Coronary artery (tissue), 2 donors: ENCODE measurements at regions not wholly inside any gene's neighbourhood (a gene's known extent, or its start where the extent isn't known, plus 50 kb on each side); places are given as distances from the start of the nearest gene placed in this dataset.

Experiments
- DNase-seq: peaks from one replicate; pipeline ENCODE4 v3.0.0-alpha.2; 2017; ENCODE audit warnings: low spot score
- H3K27ac ChIP-seq, 2 donors: fragments of 200-600 bp; sonication (generic); one replicate each; pipeline ENCODE4 v1.5.1; 2016 to 2019
- H3K4me3 ChIP-seq: fragments of 200-600 bp; sonication (generic); 2 replicates; pipeline ENCODE4 v1.5.1; 2016; ENCODE audit warnings: mild to moderate bottlenecking, moderate library complexity
- TF ChIP-seq, protein P1 (sequence below): fragments of 200-600 bp; sonication (generic); IDR thresholded peaks from one replicate; pipeline ENCODE4 v1.5.1; 2019; ENCODE audit warnings: antibody characterized with exemption

DNA sequence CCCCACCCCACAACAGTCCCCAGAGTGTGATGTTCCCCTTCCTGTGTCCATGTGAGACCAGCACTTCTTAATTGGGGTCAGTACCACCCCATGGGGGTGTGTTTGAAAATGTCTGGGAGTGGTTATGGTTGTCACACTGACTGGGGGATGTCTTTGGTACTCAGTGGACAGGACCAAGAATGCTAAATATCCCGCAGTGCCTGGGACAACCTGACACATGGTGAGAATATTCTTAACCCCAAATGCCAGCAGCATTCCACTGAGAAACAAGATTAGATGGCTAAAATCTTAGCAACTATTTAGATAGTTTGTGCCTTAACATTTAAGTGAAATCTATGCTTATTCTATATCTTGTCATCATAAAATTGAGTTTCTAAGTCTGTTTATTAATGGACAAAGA lies 177.5 kb upstream of the ZBED5 start:
- Histone ChIP-seq H3K4me3 (no peak overlapping the region), H3K27ac (no peak overlapping the region)
- TF ChIP-seq, protein P1, sequence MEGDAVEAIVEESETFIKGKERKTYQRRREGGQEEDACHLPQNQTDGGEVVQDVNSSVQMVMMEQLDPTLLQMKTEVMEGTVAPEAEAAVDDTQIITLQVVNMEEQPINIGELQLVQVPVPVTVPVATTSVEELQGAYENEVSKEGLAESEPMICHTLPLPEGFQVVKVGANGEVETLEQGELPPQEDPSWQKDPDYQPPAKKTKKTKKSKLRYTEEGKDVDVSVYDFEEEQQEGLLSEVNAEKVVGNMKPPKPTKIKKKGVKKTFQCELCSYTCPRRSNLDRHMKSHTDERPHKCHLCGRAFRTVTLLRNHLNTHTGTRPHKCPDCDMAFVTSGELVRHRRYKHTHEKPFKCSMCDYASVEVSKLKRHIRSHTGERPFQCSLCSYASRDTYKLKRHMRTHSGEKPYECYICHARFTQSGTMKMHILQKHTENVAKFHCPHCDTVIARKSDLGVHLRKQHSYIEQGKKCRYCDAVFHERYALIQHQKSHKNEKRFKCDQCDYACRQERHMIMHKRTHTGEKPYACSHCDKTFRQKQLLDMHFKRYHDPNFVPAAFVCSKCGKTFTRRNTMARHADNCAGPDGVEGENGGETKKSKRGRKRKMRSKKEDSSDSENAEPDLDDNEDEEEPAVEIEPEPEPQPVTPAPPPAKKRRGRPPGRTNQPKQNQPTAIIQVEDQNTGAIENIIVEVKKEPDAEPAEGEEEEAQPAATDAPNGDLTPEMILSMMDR: no peak
- no peak for DNase-seq

DNA sequence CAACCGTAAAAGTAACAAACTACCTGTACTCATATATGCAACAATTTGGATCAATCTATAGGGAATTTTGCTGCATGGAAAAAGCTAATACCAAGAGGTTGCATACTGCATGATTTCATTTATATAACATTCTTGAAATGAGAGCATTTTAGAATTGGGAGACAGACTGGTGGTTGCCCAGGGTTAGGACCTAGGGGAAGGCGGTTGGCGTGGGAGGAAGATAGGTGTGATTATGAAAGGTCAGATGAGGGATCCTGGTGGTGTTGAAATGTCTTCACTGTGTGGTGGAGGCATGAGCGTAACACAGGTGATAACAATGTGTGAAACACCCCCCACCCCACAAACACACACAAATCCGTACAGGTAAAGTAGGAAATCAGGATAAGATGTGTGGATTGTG lies 176.6 kb upstream of the ZBED5 start:
- Histone ChIP-seq H3K4me3 (no peak overlapping the region), H3K27ac (no peak overlapping the region)
- no peak for DNase-seq
- TF ChIP-seq, protein P1: no peak

DNA sequence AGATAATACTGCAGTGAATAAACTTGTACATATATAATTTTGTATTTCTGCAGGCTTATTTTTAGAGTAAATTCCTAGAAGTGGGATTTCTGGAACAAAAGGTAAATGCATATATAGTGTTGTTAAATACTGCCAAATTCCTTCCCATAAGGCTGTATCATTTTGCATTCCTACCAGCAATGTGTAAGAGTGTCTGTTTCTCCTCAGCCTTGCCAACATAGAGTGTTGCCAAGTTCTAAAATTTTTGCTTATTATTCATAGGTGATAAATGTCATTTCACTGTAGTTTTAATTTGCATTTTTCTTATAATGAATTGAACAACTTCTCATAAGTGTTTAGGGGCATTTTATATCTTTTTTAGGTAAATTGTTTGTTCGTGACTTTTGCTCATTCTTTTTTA lies 174.2 kb upstream of the ZBED5 start:
- Histone ChIP-seq H3K4me3 (no peak overlapping the region), H3K27ac (no peak overlapping the region)
- TF ChIP-seq, protein P1: no peak
- DNase-seq: no peak

GRCh38 chr11:11029027-11029426 lies 171.2 kb upstream of the ZBED5 start:
- DNase-seq: no peak
- no peak overlapping the region for H3K27ac ChIP-seq

GRCh38 chr11:11028017-11028692 lies 170.3 kb upstream of the ZBED5 start:
- Histone ChIP-seq H3K27ac (no peak overlapping the region), H3K4me3 (no peak overlapping the region)
- TF ChIP-seq, protein P1: peak; percentile 44
- DNase-seq: no peak

More at GRCh38 chr11:11029027-11029426, 171.2 kb upstream of the ZBED5 start:
- no peak overlapping the region for H3K4me3 ChIP-seq
- TF ChIP-seq, protein P1: no peak

DNA sequence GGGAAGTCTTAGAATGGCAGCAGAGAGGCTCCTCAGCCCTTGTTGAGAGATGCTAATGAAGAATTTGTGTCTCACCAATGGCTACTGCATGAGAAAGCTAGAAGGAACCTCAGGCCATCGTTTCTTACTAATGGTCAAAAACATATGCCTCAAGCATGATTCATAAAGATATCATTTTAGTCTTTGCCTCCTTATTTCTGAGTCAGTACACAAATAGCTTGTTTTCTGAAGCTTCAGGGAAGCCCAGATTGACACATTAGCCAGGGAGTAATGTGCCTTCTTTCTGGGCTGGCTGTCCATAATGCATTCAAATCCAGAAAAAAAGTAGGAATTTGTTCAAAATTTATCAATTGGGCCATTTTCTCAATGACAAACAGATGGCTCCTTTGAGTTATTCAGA lies 169.4 kb upstream of the ZBED5 start:
- TF ChIP-seq, protein P1: no peak
- DNase-seq: no peak
- Histone ChIP-seq H3K27ac (no peak overlapping the region), H3K4me3 (no peak overlapping the region)

DNA sequence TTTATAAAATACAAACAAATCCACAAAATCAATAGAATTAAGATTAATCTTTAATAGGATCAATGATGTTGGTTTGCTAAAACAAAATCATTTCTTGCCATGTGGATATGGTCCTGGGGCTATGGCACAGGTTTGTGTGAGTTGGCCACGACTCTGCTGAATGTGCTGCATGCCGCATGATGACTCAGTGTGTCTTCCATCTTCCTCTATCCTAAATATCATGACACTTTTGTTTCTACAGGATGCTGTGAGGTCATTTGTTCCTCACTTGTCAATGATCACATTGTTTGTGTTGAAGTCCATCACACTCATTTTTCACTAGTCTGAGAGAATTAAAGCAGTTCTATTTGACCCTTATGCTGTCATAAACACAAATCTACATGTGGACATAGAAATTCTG lies 167.2 kb upstream of the ZBED5 start:
- no peak overlapping the region for H3K27ac ChIP-seq
- no peak for DNase-seq
- no peak overlapping the region for H3K4me3 ChIP-seq
- TF ChIP-seq, protein P1: no peak
